Smooth muscle cell (in vitro differentiated cells): ENCODE measurements at regions not wholly inside any gene's neighbourhood (a gene's known extent, or its start where the extent isn't known, plus 50 kb on each side); places are given as distances from the start of the nearest gene placed in this dataset.
"Not testable (repeated sequence)": the region's sequence is repeated elsewhere in the genome, so short reads cannot be mapped to it uniquely, and the experiment has no call there.

Experiments
- DNase-seq: peaks from one replicate; lab custom pipeline; 2025; ENCODE audit not compliant: unreplicated experiment; lab: John Stamatoyannopoulos, UW
- H2AFZ ChIP-seq: fragments of 200-600 bp; sonication (generic); 2 replicates; pipeline ENCODE4 v1.6.0; 2016; ENCODE audit warnings: antibody characterized with exemption, low read depth, mild to moderate bottlenecking
- H3F3A ChIP-seq: fragments of 200-600 bp; sonication (generic); 2 replicates; pipeline ENCODE4 v1.6.0; 2017; ENCODE audit warnings: antibody characterized with exemption, low read depth
- H3K27ac ChIP-seq: fragments of 200-600 bp; sonication (generic); 2 replicates; pipeline ENCODE4 v1.5.1; 2016; ENCODE audit warnings: low read depth, mild to moderate bottlenecking
- H3K27me3 ChIP-seq: fragments of 200-600 bp; sonication (generic); 2 replicates; pipeline ENCODE4 v1.6.1; 2016; ENCODE audit warnings: low read depth, mild to moderate bottlenecking
- H3K36me3 ChIP-seq: fragments of 200-600 bp; sonication (generic); 2 replicates; pipeline ENCODE4 v1.5.1; 2016; ENCODE audit warnings: low read depth
- H3K4me1 ChIP-seq: fragments of 200-600 bp; sonication (generic); 2 replicates; pipeline ENCODE4 v1.5.1; 2016; ENCODE audit warnings: low read depth
- H3K4me2 ChIP-seq: fragments of 200-600 bp; sonication (generic); 2 replicates; pipeline ENCODE4 v1.6.0; 2016; ENCODE audit warnings: mild to moderate bottlenecking
- H3K4me3 ChIP-seq: fragments of 200-600 bp; sonication (generic); 2 replicates; pipeline ENCODE4 v1.5.1; 2016; ENCODE audit warnings: mild to moderate bottlenecking
- H3K79me2 ChIP-seq: fragments of 200-600 bp; sonication (generic); 2 replicates; pipeline ENCODE4 v1.6.0; 2016; ENCODE audit warnings: low read depth, mild to moderate bottlenecking
- H3K9ac ChIP-seq: fragments of 200-600 bp; sonication (generic); 2 replicates; pipeline ENCODE4 v1.6.0; 2016; ENCODE audit warnings: low read depth
- H3K9me3 ChIP-seq: fragments of 200-600 bp; sonication (generic); replicated peaks from 2 replicates; pipeline ENCODE4 v1.5.1; 2016; ENCODE audit warnings: low read depth
- H4K20me1 ChIP-seq: fragments of 200-600 bp; sonication (generic); 2 replicates; pipeline ENCODE4 v1.6.0; 2016; ENCODE audit warnings: low read depth
- CTCF ChIP-seq: fragments of 200-600 bp; sonication (generic); IDR thresholded peaks from 2 replicates; pipeline ENCODE4 v1.5.1; 2017; ENCODE audit warnings: borderline replicate concordance, mild to moderate bottlenecking, antibody characterized with exemption; ENCODE audit not compliant: insufficient read depth, poor library complexity, severe bottlenecking
- WGBS: methylation state at CpG from one replicate; pipeline ENCODE4 v1.1.7; 2016; ENCODE audit warnings: low lambda C conversion rate; 5-methylcytosine and 5-hydroxymethylcytosine counted together

- DNase-seq, result no peak
- H2AFZ ChIP-seq, result peak overlapping the region; percentile 73
- 89% methylated on average over 3 of the region's 3 CpGs for WGBS
- H3K9ac ChIP-seq, result no peak overlapping the region
- H4K20me1 ChIP-seq, result no peaks in the 10 kb centered on the region
- TF ChIP-seq CTCF, result no peak
- no peaks in the 10 kb centered on the region for H3F3A ChIP-seq
- H3K79me2 ChIP-seq, result no peaks in the 10 kb centered on the region
- H3K27ac ChIP-seq, result peak overlapping the region; percentile 48
- no peak overlapping the region for H3K4me3 ChIP-seq
- no peaks in the 10 kb centered on the region for H3K36me3 ChIP-seq
- no peaks in the 10 kb centered on the region for H3K9me3 ChIP-seq
- no peaks in the 10 kb centered on the region for H3K27me3 ChIP-seq
- H3K4me2 ChIP-seq, result peak overlapping the region; percentile 33
- H3K4me1 ChIP-seq, result peaks cover 7% of the 10 kb centered on the region
Measured at GRCh38 chrX:115357326-115358120, 68.0 kb downstream of the LUZP4 start.

DNA sequence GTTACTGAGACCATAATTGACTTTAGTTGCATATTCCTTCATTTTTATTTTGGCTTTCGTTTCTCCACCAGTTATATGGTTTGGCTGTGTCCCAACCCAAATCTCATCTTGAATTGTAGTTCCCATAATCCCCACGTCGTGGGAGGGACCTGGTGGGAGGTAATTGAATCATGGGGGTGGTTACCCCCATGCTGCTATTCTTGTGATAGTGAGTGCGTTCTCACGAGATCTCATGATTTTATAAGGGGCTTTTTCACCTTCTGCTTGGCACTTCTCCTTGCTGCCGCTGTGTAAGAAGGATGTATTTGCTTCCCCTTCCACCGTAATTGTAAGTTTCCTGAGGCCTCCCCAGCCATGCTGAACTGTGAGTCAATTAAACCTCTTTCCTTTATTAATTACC is 70.0 kb downstream of the LUZP4 start:
- H3K9me3 ChIP-seq, DNase-seq, H2AFZ ChIP-seq, H3K79me2 ChIP-seq, H3F3A ChIP-seq, H3K4me2 ChIP-seq, H3K27ac ChIP-seq, H4K20me1 ChIP-seq, H3K9ac ChIP-seq, H3K36me3 ChIP-seq, H3K27me3 ChIP-seq, H3K4me3 ChIP-seq: not testable (repeated sequence)
- 94% methylated on average over 7 of the region's 7 CpGs for WGBS
- peaks cover 14% of the 10 kb centered on the region for H3K4me1 ChIP-seq

- Histone ChIP-seq H3F3A (peaks cover 6% of the 10 kb centered on the region), H3K9me3 (no peaks in the 10 kb centered on the region), H3K9ac (no peak overlapping the region), H3K79me2 (no peaks in the 10 kb centered on the region), H3K36me3 (no peaks in the 10 kb centered on the region), H2AFZ (no peak overlapping the region), H4K20me1 (no peaks in the 10 kb centered on the region), H3K4me1 (peaks cover 18% of the 10 kb centered on the region), H3K4me3 (no peak overlapping the region), H3K27ac (no peak overlapping the region), H3K27me3 (no peaks in the 10 kb centered on the region), H3K4me2 (no peak overlapping the region)
- WGBS, result 84% methylated on average over 2 of the region's 2 CpGs
- DNase-seq, result no peak
- no peak for TF ChIP-seq CTCF
Measured at GRCh38 chrX:115360220-115360781, 70.8 kb downstream of the LUZP4 start.

DNA sequence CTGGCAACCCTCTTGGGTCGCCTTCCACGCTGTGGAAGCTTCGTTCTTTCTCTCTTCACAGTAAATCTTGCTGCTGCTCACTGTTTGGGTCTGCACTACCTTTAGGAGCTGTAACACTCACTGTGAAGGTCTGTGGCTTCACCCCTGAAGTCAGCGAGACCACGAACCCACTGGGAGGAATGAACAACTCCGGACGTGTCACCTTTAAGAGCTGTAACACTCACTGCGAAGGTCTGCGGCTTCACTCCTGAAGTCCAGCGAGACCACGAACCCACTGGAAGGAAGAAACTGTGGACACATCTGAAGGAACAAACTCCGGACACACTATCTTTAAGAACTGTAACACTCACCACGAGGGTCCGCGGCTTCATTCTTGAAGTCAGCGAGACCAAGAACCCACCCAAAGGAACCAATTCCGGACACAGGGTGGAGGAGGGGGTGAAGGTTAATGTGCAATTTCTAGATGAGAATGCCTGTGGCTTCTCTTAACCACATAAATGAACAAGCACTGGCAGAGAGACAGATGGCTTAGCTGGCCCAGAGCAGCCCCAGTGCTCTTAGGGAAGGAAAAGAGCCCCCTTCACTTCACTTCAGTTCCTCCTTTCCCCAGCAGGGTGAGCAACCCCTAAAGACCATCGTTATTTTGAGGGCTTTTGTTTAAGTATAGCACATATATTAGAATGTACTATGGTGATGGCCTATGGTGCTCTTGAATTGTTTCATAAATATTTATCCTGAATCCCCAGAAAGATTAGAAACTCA is 73.0 kb downstream of the LUZP4 start:
- Histone ChIP-seq H3F3A (peaks cover 12% of the 10 kb centered on the region), H4K20me1 (no peaks in the 10 kb centered on the region), H3K4me1 (peaks cover 17% of the 10 kb centered on the region), H3K36me3 (no peaks in the 10 kb centered on the region), H3K9ac (no peak overlapping the region), H3K4me2 (peak overlapping the region; percentile 61), H3K9me3 (no peaks in the 10 kb centered on the region), H3K27ac (peak overlapping the region; percentile 18), H3K4me3 (no peak overlapping the region), H3K79me2 (no peaks in the 10 kb centered on the region), H2AFZ (no peak overlapping the region), H3K27me3 (no peaks in the 10 kb centered on the region)
- peak; percentile 45 for TF ChIP-seq CTCF
- WGBS, result 52% methylated on average over 18 of the region's 18 CpGs
- DNase-seq, result no peak
